Skeletal muscle tissue (tissue), 3 donors: ENCODE measurements at regions not wholly inside any gene's neighbourhood (a gene's known extent, or its start where the extent isn't known, plus 50 kb on each side); places are given as distances from the start of the nearest gene placed in this dataset.

Experiments used
- H3K27ac ChIP-seq: one replicate; pipeline ENCODE4 v1.7.0; 2013; ENCODE audit warnings: mild to moderate bottlenecking, low read depth, low read length, inconsistent platforms
- H3K27me3 ChIP-seq, 3 donors: one replicate each; pipeline ENCODE4 v1.7.0; 2013; ENCODE audit warnings: low read length in 3 of 3; ENCODE audit not compliant: control insufficient read depth in 3 of 3, insufficient read depth in 3 of 3
- H3K36me3 ChIP-seq, 3 donors: one replicate each; pipeline ENCODE4 v1.7.0; 2013; ENCODE audit warnings: low read length in 3 of 3; ENCODE audit not compliant: control insufficient read depth in 3 of 3, insufficient read depth in 3 of 3
- H3K4me1 ChIP-seq, 3 donors: one replicate each; pipeline ENCODE4 v1.7.0; 2013; ENCODE audit warnings: low read length in 3 of 3, mild to moderate bottlenecking in 3 of 3; ENCODE audit not compliant: control insufficient read depth in 3 of 3, insufficient read depth in 3 of 3
- H3K4me3 ChIP-seq, 3 donors: one replicate each; pipeline ENCODE4 v1.7.0; 2013; ENCODE audit warnings: low read length in 3 of 3
- H3K9ac ChIP-seq, 3 donors: one replicate each; pipeline ENCODE4 v1.7.0; 2013; ENCODE audit warnings: low read length in 3 of 3, mild to moderate bottlenecking in 3 of 3, moderate library complexity in 2 of 3, low read depth in 1 of 3
- H3K9me3 ChIP-seq, 3 donors: one replicate each; pipeline ENCODE4 v1.7.0; 2013; ENCODE audit warnings: low read length in 3 of 3; ENCODE audit not compliant: control insufficient read depth in 3 of 3
- donor health status: Osteomylitis.

GRCh38 chr4:187849556-187850225 is 145.9 kb upstream of the ZFP42 start:
- no peaks in the 10 kb centered on the region for H3K4me1 ChIP-seq
- H3K27ac ChIP-seq: no peak overlapping the region
- no peaks in the 10 kb centered on the region for H3K36me3 ChIP-seq
- H3K9me3 ChIP-seq: peaks cover 0 to 4% (median 0%) of the 10 kb centered on the region in 3 donors
- H3K27me3 ChIP-seq: no peaks in the 10 kb centered on the region
- H3K4me3 ChIP-seq: no peak overlapping the region
- no peak overlapping the region for H3K9ac ChIP-seq

- H3K9ac ChIP-seq: no peak overlapping the region
- H3K4me1 ChIP-seq: no peaks in the 10 kb centered on the region
- no peak overlapping the region for H3K27ac ChIP-seq
- H3K27me3 ChIP-seq: no peaks in the 10 kb centered on the region
- no peaks in the 10 kb centered on the region for H3K9me3 ChIP-seq
- H3K36me3 ChIP-seq: no peaks in the 10 kb centered on the region
- H3K4me3 ChIP-seq: no peak overlapping the region
These were observed 129.7 kb upstream of the ZFP42 start for GRCh38 chr4:187865914-187866313.

DNA sequence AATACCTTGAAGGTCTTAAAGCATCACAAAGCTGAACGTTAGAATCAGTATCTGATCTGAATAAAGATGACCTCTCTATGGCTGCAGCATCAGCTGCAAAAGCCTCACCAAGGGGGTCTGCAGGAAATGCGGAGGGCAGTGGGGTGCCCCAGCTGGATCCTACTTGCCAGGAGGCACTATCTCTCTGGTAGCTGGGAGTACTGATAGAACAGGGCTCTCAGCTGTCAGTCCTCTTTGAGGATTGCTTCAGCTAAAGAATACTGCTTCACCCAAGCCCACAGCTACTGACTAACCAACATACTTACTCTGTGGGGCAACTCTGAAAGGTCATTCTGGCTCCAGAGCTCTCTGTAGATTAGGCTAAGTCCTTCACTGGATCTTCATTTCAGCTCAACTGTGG is 112.5 kb upstream of the ZFP42 start:
- Histone ChIP-seq H3K36me3 (no peaks in the 10 kb centered on the region), H3K27me3 (no peaks in the 10 kb centered on the region), H3K27ac (no peak overlapping the region), H3K9ac (no peak overlapping the region), H3K4me3 (no peak overlapping the region), H3K9me3 (peaks cover 0 to 1% (median 0%) of the 10 kb centered on the region in 3 donors), H3K4me1 (no peaks in the 10 kb centered on the region)

- Histone ChIP-seq H3K4me3 (no peak overlapping the region), H3K4me1 (no peaks in the 10 kb centered on the region), H3K36me3 (no peaks in the 10 kb centered on the region), H3K27ac (no peak overlapping the region), H3K27me3 (no peaks in the 10 kb centered on the region), H3K9me3 (peaks cover 0 to 1% (median 0%) of the 10 kb centered on the region in 3 donors), H3K9ac (no peak overlapping the region)
These were observed 111.6 kb upstream of the ZFP42 start for GRCh38 chr4:187883836-187884475.

- Histone ChIP-seq H3K27ac (no peak overlapping the region), H3K4me3 (no peak overlapping the region)
These were observed 107.7 kb upstream of the ZFP42 start for GRCh38 chr4:187887906-187888305.

DNA sequence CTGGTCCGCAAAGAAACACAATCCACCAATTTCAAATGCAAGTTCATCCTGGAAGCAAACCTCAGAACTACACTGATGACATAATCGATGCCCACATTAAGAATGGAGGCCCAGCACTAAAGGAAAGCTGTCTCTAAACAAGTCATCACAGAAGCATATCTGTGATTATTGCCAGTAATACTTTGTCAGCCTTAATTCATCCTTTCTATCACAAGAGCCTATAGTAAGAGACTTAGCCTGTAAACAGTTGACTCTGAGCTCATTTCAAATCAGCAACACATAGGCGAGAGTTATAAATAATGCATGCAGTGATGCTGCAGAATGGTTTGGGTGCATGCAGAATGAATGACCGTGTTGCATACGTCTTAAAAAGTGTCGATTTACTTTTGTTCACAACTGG is 105.9 kb upstream of the ZFP42 start:
- H3K9me3 ChIP-seq: no peaks in the 10 kb centered on the region
- H3K27me3 ChIP-seq: peaks cover 0 to 3% (median 0%) of the 10 kb centered on the region in 3 donors
- no peaks in the 10 kb centered on the region for H3K4me1 ChIP-seq
- no peak overlapping the region for H3K4me3 ChIP-seq
- no peaks in the 10 kb centered on the region for H3K36me3 ChIP-seq
- H3K27ac ChIP-seq: no peak overlapping the region
- no peak overlapping the region for H3K9ac ChIP-seq

More at GRCh38 chr4:187887906-187888305, 107.7 kb upstream of the ZFP42 start:
- H3K36me3 ChIP-seq: no peaks in the 10 kb centered on the region
- no peaks in the 10 kb centered on the region for H3K4me1 ChIP-seq
- H3K9ac ChIP-seq: no peak overlapping the region
- no peaks in the 10 kb centered on the region for H3K9me3 ChIP-seq
- H3K27me3 ChIP-seq: no peaks in the 10 kb centered on the region

DNA sequence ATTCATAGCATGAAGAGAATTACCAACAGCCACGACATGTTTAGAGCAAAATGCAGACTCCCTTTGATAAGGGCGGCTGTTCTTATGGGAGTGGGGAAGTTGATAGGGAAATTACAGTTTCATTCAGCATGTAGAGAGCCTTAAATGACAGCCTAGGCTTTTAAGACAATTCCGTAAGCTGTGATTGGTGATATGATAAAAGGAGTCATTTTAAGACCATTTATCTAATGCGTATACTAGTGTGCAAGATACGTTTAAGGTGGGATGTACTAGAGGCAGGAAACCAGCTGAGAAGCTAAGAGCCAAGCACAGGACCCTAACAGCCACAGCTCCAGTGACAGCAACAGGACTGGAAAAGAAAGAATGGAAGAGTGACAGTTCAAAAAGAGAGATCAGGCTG is 102.2 kb upstream of the ZFP42 start:
- no peaks in the 10 kb centered on the region for H3K9me3 ChIP-seq
- peaks cover 0 to 3% (median 0%) of the 10 kb centered on the region in 3 donors for H3K27me3 ChIP-seq
- H3K36me3 ChIP-seq: no peaks in the 10 kb centered on the region
- H3K27ac ChIP-seq: no peak overlapping the region
- H3K4me1 ChIP-seq: no peaks in the 10 kb centered on the region
- H3K9ac ChIP-seq: no peak overlapping the region
- H3K4me3 ChIP-seq: no peak overlapping the region

GRCh38 chr4:187903106-187903505 is 92.5 kb upstream of the ZFP42 start:
- Histone ChIP-seq H3K27ac (no peak overlapping the region), H3K9ac (no peak overlapping the region), H3K9me3 (no peaks in the 10 kb centered on the region), H3K36me3 (no peaks in the 10 kb centered on the region), H3K4me1 (no peaks in the 10 kb centered on the region), H3K4me3 (no peak overlapping the region), H3K27me3 (no peaks in the 10 kb centered on the region)

DNA sequence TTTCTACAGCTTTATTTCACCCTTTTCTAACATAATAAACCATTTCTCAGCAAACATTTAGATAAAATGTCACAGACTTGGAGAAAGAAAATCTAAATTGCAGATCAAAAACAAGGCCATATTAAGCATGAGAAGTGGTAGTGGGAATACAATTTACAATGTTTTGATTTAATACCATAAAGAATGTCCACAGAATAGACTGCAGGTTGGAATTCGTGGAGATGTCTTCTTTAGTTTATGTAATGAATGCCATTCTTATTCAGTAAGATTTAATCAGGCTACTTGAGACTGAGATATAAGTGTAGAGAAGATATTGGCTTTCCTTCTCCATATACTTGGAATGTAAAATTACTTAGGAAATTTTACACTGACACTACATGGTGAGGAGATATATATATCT is 91.9 kb upstream of the ZFP42 start:
- Histone ChIP-seq H3K36me3 (no peaks in the 10 kb centered on the region), H3K27ac (no peak overlapping the region), H3K27me3 (no peaks in the 10 kb centered on the region), H3K4me3 (no peak overlapping the region), H3K9me3 (no peaks in the 10 kb centered on the region), H3K9ac (no peak overlapping the region), H3K4me1 (no peaks in the 10 kb centered on the region)

- Histone ChIP-seq H3K27ac (no peak overlapping the region), H3K9ac (no peak overlapping the region), H3K36me3 (no peaks in the 10 kb centered on the region), H3K9me3 (no peaks in the 10 kb centered on the region), H3K4me3 (no peak overlapping the region), H3K27me3 (no peaks in the 10 kb centered on the region), H3K4me1 (no peaks in the 10 kb centered on the region)
These were observed 87.5 kb upstream of the ZFP42 start for GRCh38 chr4:187908079-187908561.
